ENCODE measurements at regions not wholly inside any gene's neighbourhood (a gene's known extent, or its start where the extent isn't known, plus 50 kb on each side); places are given as distances from the start of the nearest gene placed in this dataset.
"Not testable (repeated sequence)": the region's sequence is repeated elsewhere in the genome, so short reads cannot be mapped to it uniquely, and the experiment has no call there.

DNA sequence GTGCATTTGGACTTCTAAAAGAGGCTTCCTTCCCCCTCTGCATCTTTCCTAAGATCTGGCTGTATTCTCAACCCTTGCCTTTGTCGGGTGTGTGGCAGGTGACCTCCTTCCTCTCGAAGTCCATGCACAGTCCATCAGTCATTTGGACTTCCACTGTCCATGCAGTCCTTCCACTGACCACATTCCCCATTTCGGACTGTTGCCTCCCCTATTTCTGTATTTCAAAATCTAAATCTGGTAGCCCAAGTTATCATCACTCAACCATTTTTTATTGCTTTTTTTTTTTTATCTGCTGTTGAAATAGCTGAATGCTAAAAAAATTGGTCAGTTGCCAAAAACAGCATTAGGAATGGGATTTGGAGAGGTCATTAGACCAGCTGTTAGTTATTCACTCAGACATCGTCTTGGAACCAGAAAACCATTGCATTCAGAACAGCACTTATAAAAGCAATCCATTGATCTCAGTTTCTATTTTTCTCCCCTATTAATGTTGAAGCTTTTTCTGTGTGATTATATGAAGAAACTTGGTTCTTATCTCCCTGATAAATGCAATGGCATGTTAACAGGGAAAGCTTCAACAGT is 575.6 kb downstream of the KIF20B start:
- no peak for DNase-seq (ENCODE audit: low read depth)

GRCh38 chr10:90286406-90286805 is 571.4 kb downstream of the HTR7 start:
- DNase-seq (ENCODE audit: low read depth), result no peak

- no peak for DNase-seq (ENCODE audit: low read depth)
These were observed 570.9 kb downstream of the HTR7 start for GRCh38 chr10:90286941-90287340.

DNA sequence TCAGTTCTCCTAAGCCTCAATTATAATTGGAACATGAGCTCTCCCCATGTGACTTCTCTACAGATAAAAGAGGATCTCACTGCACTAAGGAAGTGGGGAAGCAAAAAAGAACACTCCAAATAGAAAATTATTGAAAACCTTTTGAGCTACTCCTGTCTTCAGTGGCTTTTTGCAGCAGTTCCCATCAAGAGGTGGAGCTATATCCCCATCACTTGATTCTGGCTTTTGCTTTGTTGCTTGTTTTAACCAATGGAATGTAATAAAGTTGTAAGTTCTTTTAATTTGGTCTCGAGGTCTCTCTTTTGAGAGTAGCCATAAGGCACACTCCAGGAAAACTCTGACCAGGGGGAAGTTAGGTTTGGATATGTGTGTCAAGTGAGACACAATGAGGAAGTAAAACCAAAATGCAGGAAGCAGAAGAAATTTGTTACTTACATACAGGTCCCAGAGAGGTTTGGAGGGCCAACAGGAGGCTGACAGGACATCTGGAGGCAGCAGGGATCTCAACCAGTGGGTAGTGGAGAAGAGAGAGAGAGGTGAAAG is 569.4 kb downstream of the HTR7 start:
- no peak for DNase-seq (ENCODE audit: low read depth)

- no peak for DNase-seq (ENCODE audit: low read depth)
These were observed 568.8 kb downstream of the HTR7 start for GRCh38 chr10:90289037-90289436.

DNA sequence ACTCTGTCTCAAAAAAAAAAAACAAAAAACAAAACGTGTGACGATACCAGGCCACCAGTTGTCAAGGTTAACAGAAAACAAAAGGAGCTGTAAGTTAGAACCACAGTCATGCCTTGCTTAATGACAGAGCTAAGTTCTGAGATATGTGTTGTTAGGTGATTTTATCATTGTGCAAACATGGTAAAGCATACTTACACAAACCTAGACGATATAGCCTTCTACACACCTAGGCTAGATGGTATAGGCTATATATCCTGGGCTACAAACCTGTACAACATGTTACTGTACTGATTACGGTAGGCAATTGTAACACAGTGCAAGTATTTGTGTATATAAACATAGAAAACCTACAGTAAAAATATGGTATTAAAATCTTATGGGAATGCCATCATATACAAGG is 564.2 kb downstream of the HTR7 start:
- DNase-seq (ENCODE audit: low read depth), result no peak

DNA sequence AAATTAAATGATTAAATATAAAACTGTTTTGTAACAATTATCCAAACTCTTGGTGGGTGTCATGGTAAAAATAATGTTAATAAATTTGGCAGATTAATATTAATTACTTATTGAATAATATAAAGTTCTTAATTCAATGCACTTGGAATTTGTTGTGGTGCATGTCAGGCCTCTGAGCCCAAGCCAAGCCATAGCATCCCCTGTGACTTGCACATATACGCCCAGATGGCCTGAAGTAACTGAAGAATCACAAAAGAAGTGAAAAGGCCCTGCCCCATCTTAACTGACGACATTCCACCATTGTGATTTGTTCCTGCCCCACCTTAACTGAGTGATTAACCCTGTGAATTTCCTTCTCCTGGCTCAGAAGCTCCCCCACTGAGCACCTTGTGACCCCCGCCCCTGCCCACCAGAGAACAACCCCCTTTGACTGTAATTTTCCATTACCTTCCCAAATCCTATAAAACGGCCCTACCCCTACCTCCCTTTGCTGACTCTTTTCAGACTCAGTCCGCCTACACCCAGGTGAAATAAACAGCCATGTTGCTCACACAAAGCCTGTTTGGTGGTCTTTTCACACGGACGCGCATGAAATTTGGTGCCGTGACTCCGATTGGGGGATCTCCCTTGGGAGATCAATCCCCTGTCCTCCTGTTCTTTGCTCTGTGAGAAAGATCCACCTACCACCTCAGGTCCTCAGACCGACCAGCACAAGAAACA is 562.9 kb downstream of the HTR7 start:
- not testable (repeated sequence) for DNase-seq (ENCODE audit: low read depth)

DNA sequence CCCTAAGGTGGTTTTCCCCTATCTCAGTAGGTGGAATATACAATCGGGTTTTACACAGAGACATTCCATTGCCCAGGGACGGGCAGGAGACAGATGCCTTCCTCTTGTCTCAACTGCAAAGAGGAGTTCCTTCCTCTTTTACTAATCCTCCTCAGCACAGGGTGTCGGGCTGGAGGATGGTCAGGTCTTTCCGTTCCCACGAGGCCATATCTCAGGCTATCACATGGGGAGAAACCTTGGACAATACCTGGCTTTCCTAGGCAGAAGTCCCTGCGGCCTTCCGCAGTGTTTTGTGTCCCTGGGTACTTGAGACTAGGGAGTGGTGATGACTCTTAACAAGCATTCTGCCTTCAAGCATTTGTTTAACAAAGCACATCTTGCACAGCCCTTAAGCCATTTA is 555.8 kb downstream of the HTR7 start:
- DNase-seq (ENCODE audit: low read depth), result not testable (repeated sequence)

DNA sequence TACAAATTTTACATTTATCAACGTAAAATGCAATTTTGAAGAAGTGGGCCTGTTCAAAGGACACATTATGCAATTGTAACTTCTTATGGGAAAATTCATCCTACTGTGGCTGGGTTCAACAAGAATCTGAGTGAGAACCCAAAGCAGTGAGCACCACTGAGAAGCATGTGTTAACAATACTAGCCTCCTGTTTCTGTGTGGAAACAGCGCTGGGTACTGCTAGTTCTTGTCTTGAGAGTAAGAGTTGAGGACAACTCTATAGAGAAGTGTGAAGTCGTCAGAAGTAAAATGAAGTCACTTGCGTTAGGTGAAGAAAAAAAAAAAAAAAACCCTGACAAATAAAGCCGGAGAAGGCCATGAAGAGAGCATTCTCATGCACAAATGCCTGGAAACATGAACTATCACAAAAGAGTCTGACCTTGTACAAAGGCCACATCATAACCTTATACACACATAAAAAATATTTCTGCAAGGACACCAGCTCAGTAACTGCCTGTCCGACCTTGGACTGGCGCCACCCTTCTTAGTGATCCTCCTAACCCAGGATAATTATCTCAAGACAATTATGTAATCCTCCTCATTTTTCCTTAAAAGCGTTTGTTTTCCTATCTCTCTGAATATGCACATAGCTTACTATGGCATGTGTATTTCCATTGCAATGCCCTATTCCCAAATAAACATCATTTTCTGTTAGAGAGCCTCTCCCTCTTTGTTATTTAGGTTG is 554.9 kb downstream of the HTR7 start:
- DNase-seq (ENCODE audit: low read depth), result no peak

DNA sequence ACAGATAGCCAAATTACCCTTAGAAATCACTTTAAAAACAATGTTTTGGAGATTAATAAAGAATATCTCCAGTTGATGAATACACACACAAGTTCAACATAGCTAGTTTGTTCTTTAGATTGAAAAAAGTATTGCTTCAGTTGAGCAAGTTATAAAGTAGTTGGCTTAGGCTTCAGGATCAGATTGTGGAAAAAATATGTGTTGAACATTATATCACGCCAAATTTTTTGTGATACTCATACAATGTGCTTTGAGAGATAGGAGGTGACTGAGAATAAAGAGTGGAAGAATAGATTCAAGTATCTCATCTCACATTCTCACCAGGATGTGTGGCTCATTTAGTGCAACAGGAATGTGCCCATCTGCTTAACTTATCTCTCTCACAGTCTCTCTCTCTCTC is 553.3 kb downstream of the HTR7 start:
- no peak for DNase-seq (ENCODE audit: low read depth)

DNA sequence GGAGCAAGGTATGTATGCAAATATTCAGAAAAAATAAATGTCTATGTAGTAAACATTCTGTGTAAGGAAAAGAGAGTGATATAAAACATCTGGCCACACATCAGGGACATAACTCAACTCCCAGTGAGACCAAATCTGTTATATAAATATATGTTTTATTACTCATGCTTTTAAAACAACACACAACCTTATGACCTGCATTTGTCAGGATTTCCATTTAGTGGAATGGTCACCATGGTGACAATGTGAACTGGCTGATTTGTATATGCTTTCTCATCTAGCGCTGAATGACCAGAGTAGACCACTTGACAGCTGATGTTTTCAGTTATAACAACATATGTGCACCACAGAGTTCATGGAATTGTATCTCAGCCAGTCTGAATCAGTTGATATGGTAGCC is 551.7 kb downstream of the HTR7 start:
- peak; percentile 88 for DNase-seq (ENCODE audit: low read depth)

DNA sequence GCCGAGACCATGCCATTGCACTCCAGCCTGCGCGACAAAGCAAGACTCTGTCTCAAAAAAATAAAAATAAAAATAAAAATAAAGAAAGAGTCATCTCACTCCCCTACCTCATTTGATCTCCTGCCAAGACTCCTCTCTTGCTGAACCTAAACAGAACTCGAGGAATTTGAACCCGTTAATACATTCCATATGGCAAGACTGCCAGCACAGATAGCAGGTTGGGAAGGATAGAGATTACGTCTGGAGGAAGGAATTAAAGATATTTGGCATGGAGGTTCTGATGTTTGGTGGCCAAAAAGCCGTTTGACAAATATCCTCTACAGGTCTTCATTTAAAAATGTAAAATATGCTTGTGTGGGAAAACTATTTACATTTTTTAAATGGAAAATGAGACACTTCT is 549.6 kb downstream of the HTR7 start:
- DNase-seq (ENCODE audit: low read depth), result no peak

DNA sequence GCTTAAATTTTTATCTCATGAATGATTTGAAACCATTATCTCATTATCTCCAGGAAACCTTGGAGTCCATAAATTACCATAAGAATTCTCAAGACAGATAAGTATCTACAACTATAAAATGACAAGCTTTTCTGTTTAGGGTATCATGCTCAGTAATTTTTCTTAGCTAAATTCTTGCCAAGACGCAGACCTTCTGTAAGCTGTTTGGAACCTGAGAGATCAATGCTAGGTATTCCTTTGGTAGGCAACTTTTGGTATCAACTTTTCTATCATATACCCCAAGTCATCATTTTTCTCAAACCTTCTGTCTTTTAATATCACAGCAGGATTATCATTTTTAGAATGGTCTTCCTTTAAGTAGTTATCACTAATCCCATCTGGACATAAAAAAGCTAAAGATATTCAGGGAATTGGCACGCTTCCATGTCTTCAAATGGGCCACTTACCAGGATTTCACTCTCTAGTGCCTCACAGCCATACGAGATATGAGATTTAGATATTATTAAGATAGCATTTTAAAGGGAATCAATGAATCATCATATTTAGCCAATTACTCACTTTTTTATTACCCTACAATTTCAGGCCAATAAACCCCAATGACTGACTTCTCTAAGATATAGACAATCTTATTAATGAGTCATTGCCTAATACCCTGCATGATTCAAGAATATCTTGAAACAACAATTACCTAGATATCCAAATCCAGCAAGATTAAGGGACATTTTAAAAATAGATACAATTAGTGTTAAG is 544.1 kb downstream of the HTR7 start:
- no peak for DNase-seq (ENCODE audit: low read depth)

GRCh38 chr10:90314718-90315117 is 543.1 kb downstream of the HTR7 start:
- DNase-seq (ENCODE audit: low read depth), result no peak

DNA sequence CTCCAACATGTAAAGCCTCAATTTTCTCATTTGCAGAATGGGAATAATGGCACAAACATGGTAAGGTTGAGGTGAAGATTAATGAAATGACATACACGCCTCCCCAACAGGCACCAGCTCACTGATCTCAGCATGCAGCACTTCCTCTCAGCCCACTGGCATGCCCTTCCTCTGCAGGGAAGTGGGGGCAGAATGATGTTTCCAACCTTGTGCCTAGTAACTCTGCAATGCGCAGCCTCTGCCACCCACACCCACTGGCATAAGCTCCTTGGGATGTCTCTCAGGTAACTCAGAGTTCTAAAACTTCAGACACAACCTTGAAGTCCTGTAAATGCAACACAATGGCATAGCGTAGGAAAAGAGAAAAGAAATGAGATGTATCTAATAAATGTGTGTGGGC is 540.7 kb downstream of the HTR7 start:
- DNase-seq (ENCODE audit: low read depth), result no peak

GRCh38 chr10:90318659-90319058 is 539.2 kb downstream of the HTR7 start:
- DNase-seq (ENCODE audit: low read depth), result no peak

DNA sequence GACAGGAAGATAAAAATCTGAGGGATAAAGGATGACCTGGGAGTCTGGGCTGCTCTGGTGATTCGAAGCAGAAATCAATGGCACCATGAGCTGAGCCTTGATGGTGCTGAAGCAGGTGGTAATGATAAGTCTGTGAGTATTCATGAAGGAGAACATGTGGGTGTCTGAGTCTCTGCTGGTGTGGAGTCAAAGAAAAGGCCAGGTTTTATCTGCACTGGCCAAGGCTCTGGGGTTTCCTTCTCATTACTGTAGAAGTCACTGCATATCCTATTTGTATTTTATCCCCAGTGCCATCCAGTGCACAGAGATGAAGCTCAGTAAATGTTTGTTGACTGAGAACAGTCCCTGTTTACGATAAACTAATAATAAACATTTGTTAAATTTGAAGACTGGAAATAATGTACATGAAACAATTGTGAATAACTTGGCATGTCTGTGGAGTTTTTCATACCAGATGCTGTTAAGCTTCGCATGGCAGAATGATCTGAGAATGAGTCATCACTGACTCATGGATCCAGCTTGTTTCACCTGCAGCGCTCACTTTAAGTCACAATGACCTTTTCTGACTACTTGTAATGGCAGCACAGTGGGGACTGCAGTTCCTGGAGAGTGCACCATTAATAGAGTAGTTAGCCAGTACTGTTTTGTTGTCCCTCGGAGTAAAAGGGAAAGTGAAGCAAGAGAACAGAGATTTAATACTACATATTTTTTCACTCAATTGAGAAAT is 538.5 kb downstream of the HTR7 start:
- peak; percentile 75 for DNase-seq (ENCODE audit: low read depth)

- no peak for DNase-seq (ENCODE audit: low read depth)
These were observed 536.6 kb downstream of the HTR7 start for GRCh38 chr10:90321132-90321816.

DNA sequence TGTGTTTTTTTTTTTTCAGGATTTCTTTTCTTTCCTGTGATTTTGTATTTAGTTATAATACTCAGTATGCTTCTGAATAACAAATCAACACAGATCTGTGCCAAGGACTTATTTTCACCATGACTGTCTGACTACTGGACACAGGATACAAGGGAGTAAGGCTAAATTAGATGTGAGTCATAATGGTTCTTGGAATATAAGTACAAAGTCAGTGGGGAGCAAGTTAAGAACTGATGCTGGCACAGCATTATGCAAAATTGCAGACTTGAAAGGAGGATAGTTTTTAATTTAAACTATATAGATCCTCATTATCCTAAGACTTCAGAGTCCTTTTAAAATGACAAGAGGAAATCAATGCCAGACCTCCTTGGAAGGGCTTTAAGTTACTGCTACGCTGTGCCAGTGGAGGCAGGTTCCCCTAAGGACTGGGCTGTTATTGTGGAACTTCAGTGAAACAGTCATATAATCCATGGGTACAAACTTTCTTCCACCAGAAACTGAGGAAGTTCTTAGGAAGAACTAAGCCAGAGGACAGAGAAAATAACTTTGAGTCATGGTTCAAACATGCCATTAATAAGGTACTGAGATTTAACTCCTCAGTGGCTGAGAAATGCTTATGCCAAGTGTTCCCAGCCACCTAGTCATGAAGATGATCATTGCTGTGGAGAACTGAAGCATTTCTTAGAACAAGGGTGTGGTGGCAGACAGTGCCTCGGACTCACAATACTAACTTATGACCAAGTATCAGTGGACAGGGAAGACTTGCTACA is 531.2 kb downstream of the HTR7 start:
- peak; percentile 45 for DNase-seq (ENCODE audit: low read depth)

DNA sequence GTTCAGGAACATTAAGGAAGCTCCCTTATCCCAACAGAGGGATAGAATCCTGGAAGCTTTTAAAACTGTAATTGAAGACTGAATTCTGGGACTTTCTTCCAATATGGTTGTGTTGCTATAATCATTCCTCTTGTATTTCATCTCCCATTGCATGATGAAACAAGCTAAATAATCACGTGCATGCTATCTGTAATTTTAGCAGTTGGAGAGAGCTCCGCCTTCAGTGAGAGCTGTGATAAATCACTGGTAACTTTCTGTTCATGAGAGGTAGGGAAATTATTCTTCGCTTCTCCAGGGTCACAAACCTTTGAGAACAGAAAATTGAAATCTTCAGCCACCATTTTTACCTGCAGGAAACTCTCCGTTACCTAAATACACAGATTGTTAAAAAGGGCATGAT is 530.2 kb downstream of the HTR7 start:
- DNase-seq (ENCODE audit: low read depth), result no peak
